GM19324 (cell line): ENCODE measurements at regions not wholly inside any gene's neighbourhood (a gene's known extent, or its start where the extent isn't known, plus 50 kb on each side); places are given as distances from the start of the nearest gene placed in this dataset.
"Not testable (repeated sequence)": the region's sequence is repeated elsewhere in the genome, so short reads cannot be mapped to it uniquely, and the experiment has no call there.

Experiments used
- ATAC-seq: cut with Tn5 transposase; IDR thresholded peaks from one replicate; pipeline ENCODE4 v1.9.1; 2021; ENCODE audit warnings: mild to moderate bottlenecking, moderate library complexity; ENCODE audit not compliant: unreplicated experiment, low FRiP score

DNA sequence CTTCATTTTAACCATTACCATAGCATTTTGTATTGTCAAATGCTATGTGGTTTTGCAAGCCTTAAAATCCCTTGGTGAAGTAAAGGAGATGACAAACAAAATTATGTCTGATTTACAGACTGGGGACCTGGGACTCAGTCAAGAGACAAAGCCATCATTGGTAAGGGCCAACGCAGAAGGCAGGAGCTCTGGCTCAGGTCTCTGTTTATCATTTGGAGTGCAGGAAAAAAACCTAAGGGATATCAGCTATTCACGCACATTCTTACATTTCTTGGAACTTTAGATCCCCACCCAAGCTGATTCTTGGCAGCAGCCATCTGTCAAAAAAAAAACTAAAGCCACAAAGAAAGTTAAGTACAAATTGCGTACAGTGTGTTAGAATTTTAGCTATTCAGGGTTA lies 731.9 kb downstream of the STPG2 start:
- ATAC-seq: no peak

DNA sequence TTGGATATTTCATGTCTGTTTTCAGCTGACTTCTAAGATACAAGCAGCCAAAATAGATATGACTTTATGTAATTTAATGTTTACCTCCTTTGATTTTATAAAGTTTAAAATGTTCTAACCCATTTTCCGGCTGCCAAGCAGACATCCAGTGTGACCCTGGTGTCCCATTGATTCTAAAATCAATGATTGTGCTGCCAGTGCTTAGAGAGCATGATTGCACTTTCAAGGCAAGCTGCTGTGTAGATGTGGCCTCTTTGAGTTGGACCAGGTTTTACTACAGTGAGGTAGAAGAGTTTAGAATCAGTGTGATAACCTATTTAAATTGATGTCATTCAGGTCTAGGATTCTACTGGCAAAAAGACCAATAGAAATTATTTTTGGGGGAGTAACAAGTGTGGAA lies 730.9 kb downstream of the STPG2 start:
- ATAC-seq: no peak

DNA sequence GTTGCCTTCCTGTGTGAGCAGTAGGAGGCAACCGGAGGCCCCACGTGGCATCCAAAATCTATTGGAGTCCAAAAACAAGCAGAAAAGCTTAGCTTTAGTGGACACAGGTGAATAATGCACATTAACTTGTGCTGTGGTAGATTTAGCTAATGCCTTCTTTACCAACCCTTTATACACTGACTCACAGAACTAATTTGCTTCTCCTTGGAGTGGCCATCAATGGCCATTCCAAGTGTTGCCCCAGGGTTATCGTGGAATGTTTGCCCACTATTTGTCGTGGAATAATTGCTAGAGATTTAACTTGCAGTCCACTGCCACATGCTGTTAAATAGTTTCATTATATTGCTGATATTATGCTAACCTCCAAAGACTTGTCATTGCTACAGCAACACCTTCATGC lies 729.1 kb downstream of the STPG2 start:
- ATAC-seq: no peak

DNA sequence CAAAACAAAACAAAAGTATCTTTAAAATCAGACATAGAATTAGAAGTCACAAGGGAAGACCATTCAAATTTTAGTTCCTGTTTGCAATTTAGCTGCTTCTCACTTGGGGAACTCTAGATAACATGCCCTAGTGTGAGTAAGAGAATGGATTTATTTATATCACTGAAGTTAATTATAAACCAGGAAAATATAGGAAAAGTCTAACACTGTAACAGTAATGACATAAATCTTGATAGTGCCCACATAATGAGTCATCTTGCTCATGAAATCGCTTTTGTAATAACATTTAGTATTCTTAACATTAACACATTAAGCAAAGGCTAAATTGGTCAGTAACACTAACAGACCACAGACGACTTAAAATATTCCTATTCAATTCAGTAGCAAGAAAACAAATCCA lies 710.7 kb downstream of the STPG2 start:
- no peak for ATAC-seq

DNA sequence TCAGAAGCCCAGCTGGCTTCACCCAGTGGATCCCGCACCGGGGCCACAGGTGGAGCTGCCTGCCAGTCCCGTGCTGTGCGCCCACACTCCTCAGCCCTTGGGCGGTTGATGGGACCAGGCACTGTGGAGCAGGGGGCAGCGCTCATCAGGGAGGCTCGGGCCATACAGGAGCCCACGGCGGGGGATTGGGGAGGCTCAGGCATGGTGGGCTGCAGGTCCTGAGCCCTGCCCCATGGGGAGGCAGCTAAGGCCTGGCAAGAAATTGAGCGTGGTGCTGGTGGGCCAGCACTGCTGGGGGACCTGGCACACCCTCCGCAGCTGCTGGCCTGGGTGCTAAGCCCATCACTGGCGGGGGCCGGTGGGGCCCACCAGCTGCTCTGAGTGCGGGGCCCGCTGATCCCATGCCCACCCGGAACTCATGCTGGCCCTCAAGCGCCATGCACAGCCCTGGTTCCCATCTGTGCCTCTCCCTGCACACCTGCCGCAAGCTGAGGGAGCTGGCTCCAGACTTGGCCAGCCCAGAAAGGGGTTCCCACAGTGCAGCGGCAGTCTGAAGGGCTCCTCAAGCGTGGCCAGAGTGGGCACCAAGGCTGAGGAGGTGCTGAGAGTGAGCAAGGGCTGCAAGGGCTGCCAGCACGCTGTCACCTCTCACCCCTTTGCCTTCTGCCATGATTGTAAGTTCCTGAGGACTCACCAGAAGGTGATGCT lies 705.1 kb downstream of the STPG2 start:
- not testable (repeated sequence) for ATAC-seq

DNA sequence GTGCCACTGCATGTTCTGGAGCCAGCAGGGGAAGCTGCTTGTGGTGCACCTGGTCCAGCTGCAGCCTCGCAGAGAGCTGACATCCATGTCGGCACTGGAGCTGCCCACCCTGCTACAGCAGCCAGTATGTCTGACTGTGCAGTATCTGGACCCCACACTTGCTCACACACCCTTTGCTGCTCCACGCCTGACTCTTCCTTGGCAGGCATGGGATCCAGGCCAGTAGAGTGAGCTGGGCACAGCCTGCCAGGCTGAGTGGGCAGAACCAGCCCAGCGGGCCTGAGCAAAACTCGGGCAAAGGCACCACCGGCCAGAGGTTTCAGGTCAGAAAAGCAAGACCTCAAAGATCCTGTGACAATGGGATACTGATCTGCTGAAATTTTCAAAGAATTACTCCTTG lies 690.1 kb downstream of the STPG2 start:
- no peak for ATAC-seq

DNA sequence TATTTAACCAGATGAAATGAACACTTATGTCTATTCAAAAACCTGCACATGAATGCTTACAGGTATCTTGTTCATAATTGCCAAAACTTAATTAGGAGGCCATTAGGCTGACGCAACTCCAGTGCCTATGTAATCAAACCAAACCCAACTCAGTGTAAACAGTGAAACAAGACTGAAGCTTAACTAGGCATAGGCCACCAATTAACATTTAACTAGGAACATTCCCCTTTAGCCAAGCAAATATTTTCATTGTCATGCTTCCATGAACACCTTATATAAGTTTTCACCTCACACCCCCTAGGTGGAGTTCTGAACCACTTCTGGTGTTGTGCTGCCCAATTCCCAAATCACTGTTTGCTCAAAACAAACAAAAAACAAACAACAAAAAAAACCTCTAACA lies 686.0 kb downstream of the STPG2 start:
- no peak for ATAC-seq

DNA sequence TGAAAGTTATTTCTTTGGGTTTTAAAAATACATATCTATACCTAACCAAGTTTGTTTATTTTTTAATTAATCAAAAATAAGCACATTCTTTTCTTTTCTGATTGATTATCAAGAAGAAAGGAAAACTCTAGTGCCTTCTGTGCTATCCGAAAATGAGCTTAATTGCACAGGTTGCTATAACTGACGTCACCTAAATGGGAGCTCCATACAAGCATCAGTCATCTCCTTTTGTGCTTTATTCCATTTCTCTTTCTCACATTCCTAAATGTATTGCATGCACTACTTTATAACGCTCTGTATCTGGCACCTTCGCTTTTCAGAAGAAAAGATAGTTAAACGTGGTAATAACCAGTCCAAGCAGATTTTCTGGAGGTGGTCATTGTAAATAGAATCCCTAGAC lies 675.0 kb downstream of the STPG2 start:
- ATAC-seq: no peak

DNA sequence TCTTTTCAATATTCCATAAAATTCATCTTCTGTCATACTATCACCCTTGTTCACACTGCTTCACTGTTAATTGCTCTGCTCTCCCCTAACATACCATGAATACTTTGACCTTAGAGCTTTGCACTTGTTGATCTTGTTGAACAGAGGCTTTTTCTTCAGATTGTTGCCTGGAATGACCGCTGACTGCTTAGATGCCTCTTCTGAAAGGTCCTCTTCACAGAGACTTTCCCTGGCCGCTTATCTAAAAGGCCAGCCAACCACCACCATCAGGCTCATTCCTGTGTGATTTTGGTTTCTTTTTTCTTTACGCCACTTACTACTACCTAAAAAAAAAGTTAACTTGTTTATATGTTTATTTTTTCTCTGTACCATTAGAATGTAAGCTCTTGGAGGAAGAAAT lies 667.7 kb downstream of the STPG2 start:
- no peak for ATAC-seq

DNA sequence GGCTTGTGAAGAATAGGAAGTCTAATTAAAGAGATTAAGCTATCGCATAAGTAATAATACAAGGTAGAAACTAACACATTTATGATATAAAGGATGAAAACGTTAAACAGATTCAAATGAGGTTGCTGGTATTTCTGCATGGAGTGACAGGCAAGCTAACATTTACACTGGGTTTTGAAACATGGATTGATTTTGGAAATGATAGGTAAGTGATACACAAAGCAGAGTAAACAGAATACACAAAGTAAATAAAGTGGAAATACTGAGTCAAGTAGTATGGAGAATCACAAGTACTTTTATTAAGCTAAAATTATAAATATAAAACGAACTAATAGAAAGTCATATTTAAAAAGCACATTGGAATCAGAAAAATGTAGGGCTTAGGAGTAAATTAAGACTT lies 665.3 kb downstream of the STPG2 start:
- no peak for ATAC-seq

DNA sequence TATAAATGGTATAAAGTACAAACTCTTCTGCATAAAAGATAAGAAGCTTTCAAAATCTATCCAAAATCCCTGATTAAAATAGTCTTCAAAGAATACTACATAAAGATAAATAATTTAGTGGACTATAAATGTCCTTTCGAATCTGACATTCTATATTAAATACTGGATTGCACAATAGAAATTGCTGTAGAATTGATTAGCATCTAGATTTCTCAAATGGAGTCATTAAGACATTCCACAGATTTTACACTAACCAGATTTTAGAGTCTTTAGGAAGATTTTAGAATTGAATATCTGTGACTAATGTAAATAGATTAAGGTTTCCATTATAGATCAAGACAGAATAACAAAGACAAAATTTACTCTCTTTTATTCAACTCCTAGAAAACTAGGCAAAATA lies 663.9 kb downstream of the STPG2 start:
- ATAC-seq: no peak

DNA sequence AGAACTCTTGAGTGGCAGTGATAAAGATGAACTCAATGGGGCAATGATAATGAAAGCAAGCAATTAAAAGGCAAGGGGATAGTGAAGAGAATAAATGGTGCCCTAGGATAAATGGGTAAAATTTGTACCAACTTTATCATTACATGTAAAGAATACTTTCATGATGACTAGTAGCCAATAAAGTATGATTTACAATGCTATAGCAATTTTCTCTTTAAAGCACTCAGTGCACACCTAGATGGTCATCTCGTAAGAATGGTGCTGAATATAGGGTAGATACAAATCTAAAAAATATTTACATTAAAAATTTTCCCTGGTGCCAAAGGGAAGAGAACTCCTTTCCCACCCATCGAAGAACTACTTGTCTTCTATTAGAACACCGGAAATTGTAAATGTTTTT lies 651.4 kb downstream of the STPG2 start:
- ATAC-seq: no peak

DNA sequence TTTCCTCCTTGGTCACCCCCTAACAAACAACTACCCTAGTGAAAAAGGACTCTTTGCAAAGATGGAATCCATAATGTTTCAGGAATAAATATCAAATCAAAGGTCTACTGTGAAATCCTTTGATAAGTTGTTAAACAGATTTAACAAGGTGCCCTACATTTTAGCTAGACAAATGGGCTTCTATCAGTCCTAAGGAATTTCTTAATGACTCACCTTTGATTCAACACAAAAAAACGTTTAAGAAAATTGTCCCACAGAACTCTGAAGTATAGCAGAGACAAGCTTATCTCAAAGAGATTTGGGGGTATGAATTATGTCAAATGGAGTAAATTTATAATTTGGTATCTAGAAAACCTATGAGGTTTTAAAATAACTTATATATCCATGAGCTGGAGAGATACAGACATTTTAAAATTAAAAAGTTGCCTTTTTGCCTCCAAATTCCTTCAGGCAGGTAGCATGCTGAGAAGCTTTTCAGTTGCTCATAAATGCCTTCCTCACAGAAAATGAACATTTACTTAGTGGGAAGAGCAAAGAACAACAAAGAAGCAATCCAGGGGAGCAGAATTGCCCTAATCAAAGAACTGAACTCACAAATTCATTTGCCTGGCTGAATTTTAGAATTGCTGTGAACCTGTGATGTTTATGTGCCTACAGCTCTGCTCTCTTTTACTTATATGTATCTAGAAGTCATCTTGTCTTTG lies 649.3 kb downstream of the STPG2 start:
- ATAC-seq: no peak

DNA sequence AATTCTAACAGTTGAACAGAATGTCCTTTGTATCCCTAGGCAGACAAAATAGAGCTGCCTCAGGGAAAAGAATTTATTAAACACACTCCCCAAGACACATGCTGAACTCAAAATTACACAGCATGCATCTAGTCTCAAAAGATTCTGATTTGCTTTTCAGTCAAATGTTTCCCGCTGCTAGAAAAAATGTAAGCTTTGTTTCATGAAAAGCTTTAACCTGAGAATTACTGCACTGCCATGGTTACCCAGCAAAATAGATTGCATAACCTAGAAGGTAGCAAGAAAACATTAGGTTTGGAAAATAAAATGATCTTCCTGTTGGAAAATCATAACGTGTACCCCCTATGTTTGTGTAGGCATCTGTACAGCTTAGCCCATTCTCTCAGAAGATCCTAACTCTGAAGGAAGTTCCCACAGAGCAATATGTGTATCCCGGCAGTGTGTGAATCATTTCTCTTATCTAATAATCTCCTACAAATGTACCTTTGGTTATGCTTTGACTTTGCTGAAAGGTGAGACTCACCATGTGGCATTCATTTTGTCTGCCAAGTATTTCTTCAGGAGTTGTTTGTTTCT lies 646.9 kb downstream of the STPG2 start:
- no peak for ATAC-seq

DNA sequence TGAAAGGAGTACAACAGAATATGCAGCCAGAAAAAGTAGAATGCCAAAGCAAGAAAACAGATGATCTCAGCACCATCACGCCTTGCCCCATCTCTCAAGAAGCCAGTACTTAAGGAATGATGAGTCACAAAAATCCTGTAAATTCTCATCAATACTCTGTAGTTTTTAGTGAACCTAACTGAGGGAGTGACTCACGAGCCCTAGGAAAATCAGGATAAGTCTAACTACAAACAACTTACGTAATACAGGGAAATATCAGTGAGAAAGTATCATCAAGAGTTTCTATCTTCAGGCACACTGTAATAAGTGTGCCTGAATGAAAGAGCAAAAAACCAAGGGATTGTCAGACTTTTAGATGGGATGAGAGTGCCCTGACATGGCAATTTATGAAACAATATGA lies 644.4 kb downstream of the STPG2 start:
- ATAC-seq: no peak

DNA sequence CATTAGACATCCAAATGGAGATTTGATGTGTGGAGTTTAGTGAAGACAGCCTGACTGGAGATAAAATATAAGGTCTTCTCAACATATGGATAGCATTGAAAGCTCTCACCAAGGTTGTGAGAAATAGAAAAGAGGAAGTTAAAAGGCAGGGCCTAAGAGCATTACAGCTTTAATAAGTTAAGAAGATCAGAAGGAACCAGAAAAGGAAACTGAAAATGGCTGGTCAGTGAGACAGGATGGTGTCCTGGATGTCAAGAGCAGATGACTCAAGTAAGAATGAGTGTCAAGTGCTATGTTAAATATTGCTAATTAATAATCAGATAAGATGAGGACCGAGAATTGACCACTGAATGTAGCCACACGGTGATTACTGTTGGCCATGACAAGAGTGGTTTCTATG lies 642.9 kb downstream of the STPG2 start:
- ATAC-seq: peak; percentile 95

DNA sequence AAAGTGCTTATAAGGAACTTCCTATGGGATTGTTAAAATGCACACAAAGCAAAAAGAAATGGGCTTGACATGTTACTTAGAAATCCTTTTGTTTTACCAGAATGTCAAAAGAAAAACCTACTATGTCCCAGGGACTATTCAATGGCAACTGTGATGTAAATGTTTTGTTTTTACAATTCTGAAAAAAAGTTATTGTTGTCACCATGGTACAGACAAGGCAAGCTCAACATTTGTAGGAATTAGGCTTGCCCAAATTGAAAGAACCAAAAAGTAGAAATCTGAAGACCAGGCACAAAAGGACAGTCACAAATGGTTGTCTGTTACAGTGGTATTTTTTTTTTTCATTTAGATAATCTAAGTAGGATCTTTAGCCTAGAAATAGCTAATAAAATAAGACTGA lies 638.6 kb downstream of the STPG2 start:
- no peak for ATAC-seq

DNA sequence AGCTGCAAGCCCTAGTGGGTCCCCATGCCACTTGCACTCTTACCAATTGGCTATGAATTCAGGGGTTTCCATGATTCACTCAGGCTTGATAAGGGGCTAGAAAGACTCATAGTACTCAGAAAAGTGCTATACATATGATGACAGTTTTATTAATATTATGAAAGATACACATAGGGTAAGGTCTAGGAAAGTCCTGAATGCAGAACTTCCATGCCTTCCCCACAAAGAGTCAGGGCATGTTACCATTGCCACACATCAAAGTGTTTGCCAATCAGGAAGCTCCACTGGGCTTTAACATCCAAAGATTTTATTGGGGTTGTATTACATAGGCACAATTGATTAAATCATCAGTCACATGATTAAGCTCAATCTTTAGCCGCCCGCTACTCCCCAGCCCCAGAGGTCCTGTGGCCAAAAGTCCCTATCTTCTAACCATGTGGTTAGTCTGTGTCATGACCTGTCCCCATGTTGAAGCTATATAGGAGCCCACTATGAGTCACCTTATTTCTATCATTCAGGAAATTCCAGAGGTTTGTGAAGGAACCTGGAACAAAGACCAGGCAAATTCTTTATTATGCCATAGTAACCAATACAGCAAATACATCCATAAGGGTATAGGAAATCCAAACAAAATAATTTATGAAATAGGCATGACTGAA lies 635.6 kb downstream of the STPG2 start:
- ATAC-seq: no peak
